SK-N-MC (cell line): ENCODE measurements at regions not wholly inside any gene's neighbourhood (a gene's known extent, or its start where the extent isn't known, plus 50 kb on each side); places are given as distances from the start of the nearest gene placed in this dataset.

Source experiments
- EZH2 ChIP-seq: fragments of 200-600 bp; sonication (generic); IDR thresholded peaks from one replicate; pipeline ENCODE4 v1.6.1; 2017; ENCODE audit warnings: antibody characterized with exemption
- POLR2AphosphoS5 ChIP-seq: IDR thresholded peaks from 2 replicates; pipeline ENCODE4 v1.6.1; 2012; ENCODE audit warnings: mild to moderate bottlenecking, low read depth, low read length, borderline replicate concordance

GRCh38 chr17:6923385-6923784, 72.5 kb upstream of the ALOX12 start:
- TF ChIP-seq POLR2AphosphoS5 (no peak), EZH2 (no peak)
